G401.6 (cell line): ENCODE measurements at regions not wholly inside any gene's neighbourhood (a gene's known extent, or its start where the extent isn't known, plus 50 kb on each side); places are given as distances from the start of the nearest gene placed in this dataset.

Experiments
- FAIRE-seq: peaks from 2 replicates; lab custom pipeline; 2012; peaks lifted over from hg19 to GRCh38; lab: Jason Lieb, UNC

GRCh38 chr5:146254223-146254622, 50.8 kb downstream of the RBM27 start:
- FAIRE-seq, result peak; percentile 37

GRCh38 chr5:146273109-146273508, 65.5 kb upstream of the POU4F3 start:
- FAIRE-seq, result no peak

- FAIRE-seq, result peak; percentile 68
Observed at GRCh38 chr5:146283344-146283761, 55.3 kb upstream of the POU4F3 start.

- no peak for FAIRE-seq
Observed at GRCh38 chr5:146284016-146284415, 54.6 kb upstream of the POU4F3 start.
